NCI-H146 treated with DMSO at 0.1 percent for 48 hours (cell line): ENCODE measurements at regions not wholly inside any gene's neighbourhood (a gene's known extent, or its start where the extent isn't known, plus 50 kb on each side); places are given as distances from the start of the nearest gene placed in this dataset.
"Not testable (repeated sequence)": the region's sequence is repeated elsewhere in the genome, so short reads cannot be mapped to it uniquely, and the experiment has no call there.

ENCODE experiments used
- DNase-seq: peaks from one replicate; lab custom pipeline; 2025; ENCODE audit not compliant: unreplicated experiment; lab: John Stamatoyannopoulos, UW

DNA sequence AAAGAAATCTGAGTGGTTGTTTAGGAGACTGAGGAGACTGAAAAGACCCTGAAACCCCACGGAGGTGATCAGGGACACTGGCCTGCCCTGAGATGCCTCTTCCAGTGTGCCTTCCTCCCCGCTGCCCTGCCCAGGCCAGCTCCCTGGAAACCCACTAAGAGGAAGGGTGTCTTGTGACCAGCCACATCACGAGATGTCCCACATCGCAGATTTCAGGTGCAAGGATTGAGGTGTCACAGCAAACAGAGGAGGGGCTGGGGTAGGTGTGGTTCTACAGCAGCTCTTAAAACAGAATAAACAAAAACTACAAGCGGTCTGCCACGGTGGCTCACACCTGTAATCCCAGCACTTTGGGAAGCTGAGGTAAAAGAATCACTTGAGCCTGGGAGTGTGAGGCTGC lies 184.3 kb upstream of the C14orf180 start:
- DNase-seq = no peak

DNA sequence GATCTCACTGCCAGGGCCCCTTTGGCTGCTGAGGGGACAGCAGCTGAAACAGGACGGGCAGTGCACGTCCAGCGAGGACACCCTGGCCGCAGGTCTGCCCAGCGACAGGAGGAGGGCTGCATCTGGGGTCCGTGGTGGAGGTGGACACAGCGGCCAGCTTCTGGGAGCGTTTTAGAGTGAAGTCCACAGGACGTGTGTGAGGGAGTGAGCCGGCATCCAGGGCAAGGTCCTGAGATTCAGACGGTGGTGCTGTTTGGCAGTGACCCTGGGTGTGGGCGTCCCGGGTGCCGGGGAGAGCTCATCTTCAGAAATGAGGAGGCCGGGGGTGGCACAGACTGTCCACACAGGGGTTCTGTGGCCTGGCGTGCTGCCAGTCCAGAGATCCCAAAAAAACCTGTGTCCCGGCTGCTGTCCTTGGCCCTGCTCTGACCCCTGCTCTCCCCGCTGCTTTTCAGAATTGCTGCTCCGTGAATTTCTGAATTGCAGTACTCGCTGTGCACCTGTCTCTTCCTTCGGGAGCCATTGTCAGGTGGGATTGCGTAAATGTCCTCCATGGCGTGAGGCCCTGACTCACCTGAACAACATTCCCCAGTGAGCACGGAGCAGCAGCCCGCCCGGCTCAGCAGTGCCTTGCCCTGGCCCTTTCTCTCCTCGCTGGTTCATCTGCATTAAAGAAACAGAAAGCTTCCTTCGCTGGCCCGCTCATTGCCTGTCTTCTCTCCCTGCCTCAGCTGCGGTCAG lies 183.5 kb upstream of the C14orf180 start:
- no peak for DNase-seq

DNA sequence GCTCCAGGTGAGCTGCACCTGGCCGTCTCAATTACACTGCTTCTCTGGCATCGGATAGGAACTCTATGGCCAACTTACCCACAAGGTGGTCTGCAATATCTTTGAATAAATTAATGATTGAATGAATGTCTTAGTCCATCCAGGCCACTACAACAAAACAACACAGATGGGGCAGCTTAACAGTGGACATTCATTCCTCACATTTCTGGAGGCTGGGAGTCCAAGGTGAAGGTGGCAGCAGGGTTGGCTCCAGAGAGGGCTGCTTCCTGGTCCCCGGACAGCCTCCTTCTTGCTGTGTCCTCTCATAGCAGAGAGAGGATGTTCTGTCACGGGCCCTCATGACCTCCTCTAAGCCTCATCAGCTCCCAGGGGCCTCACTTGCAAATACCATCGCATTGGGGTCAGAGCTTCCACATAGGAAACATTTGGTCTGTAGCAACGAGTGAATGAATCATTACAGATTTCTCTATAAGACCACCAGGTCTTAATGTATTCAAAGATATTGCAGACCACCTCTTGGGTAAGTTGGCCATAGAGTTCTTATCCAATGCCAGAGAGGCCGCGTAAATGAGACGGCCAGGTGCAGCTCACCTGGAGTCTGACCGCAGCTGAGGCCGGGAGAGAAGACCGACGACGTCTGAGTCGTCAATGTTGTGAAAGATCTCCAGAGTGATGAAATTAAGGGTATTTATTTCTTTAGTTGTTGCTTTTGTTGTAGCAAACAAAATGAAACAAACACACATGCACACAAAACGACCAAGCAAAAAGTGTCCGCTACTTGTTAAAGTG lies 182.7 kb upstream of the C14orf180 start:
- no peak for DNase-seq

DNA sequence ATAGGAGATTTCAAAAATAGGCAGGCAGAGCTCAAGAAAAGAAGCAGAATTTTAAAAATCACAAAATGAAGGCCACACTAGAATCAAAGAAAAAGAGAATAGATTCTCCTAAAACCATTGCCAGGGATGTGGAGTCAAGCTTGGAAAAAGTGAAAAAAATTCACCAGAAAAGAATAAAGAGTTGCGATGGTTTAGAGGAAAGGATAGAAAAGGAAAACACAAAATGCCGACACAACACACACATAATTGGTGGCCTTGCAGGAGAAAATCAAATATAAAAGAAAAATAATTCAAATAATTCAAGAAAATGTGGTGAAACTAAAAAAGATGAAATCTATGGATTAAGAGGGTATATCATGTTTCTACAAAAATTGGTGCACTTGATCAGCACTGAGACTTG lies 181.6 kb upstream of the C14orf180 start:
- no peak for DNase-seq

DNA sequence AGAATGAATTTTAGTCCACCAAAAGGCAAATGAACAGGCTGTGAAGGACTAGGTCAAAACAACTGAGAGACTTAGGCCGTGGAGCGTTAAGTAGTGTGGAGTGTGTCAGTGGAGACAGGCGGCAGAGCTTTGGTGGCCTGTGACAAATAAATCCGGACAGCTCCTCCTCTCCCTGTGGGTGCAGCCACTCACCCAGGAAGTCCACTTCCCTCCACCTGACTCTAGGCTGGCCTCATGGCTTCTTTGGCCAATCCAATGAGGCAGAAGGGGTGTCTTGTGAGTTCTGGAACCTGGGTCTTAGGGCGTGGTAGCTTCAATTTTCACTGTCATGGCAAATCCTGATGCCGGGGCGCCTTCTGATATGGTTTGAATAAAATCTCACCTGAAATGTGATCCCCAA lies 180.9 kb upstream of the C14orf180 start:
- DNase-seq = no peak

DNA sequence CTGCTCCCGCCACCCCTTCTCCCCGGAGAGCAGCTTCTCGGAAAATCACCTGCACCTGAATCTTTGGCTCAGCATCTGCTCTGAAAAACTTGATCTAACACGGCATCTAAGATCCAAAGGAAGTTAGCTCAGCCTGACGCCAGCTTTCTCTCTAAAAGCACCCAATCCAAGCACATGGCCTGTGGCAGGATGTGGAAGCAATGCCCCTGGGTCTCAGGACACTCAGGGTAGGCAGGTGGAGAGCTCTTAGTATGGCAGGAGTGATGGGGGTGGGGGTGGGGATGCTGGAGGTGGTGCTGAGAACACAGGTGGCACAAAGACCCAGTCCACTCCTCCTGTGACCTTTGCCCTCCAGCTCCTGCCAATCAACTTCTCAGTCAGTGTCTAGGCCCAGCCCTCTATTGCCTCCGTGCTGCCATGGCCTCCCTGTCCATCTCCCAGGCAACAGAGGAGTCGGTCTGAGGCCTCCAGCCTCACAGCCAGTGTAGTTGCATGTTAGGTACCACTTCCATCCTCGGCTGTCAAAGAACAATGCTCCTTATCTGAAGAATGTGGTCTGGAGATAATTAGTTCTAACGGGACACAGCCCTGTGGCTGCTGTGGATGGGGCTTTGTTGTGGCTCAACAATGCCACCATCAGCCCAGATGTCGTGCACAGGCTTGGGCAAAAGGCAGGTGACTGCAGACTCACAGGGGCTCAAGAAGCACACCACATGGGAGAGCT lies 180.0 kb upstream of the C14orf180 start:
- DNase-seq = no peak

DNA sequence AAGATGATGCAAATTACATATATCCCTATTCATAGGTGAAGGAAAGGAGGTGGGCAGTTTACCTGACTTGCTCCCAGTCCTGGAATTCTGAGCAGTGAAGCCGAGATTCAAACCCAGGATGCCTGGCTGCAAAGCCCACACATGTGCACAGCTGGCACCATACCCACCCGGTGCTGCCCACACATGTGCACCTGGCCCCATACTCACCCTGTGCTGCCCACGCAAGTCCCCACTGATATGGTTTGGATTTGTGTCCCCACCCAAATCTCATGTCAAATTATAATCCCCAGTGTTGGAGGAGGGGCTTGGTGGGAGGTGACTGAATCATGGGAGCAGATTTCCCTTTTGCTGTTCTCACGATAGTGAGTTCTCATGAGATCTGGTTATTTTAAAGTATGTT lies 179.2 kb upstream of the C14orf180 start:
- DNase-seq = no peak

DNA sequence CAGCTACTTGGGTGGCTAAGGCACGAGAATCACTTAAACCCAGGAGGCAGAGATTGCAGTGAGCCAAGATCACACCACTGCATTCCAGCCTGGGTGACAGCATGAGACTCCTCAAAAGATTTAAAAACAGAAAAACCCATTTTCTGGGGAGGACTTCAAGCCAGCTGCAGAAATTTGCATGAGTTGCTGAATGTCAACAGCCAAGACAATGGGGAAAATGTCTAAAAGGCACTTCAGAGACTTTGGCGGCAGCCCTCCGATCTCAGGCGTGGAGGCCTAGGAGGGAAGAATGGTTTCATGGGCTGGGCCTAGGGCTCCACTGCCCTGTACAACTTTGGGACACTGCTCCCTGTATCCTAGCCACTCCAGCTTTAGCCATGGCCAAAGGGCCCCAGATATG lies 177.8 kb upstream of the C14orf180 start:
- DNase-seq = no peak

DNA sequence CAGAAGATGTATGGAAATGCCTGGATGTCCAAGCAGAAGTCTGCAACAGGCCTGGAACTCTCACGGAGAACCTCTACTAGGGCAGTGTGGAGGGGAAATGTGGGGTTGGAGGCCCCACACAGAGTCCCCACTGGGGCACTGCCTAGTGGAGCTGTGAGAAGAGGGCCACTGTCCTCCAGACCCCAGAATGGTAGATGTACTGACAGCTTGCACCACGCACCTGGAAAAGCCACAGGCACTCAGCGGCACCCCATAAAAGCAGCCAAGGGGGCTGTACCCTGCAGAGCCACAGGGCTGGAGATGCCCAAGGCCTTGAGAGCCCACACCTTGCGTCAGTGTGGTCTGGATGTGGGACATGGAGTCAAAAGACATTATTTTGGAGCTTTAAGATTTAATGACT lies 177.3 kb upstream of the C14orf180 start:
- not testable (repeated sequence) for DNase-seq

DNA sequence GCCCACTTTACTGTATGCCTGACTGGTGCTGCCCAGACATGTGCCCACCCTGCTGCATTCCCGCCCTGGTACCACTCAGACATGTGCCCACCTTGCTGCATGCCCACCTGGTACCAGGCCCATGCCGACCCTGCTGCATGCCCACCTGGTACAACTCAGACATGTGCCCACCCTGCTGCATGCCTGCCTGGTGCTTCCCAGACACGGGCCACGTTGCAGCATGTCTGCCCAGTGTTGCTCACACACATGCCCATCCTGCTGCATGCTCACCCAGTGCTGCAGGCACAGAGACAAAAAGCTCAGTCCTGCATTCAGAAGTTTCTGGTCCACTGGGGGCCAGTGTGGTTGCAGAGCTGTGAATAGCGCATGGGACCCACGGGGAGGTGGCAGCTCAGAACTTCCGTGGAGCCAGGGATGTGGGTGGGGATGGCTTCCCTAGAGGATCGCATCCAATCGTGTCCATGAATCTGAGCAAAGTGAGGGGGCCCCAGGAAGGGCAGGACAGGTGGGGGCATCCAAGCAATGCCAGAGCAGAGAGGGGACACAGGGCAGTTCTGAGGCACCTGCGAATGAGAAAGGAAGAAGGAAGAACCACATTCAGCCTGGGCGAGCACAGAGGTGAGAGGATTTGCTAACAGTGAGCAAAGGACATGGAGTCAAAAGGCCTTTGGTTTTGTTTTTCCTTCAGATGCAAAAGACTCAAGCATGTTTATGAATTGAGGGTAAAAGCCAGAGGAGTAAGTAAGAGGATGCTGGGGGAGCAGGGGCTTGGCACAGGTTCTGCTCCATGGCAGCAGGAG lies 175.9 kb upstream of the C14orf180 start:
- DNase-seq = no peak

DNA sequence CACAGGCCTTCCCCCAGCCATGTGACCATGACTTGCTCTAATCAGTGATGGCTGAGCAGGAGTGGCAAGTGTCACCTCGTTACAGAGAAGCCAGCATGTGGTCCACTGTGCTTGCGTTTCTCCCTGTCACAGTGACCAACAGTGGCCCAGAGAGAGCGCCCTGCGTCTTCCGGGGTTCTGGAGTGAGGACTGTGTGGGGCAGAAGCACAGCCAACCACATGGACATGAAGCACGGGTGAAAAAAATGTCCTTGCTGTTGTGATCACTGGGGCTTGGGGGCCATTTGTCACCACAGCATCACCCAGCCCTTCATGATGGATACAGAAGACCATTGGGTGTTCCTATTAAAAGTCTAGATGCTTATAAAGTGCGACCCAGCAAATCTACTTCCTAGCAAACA lies 174.6 kb upstream of the C14orf180 start:
- no peak for DNase-seq

DNA sequence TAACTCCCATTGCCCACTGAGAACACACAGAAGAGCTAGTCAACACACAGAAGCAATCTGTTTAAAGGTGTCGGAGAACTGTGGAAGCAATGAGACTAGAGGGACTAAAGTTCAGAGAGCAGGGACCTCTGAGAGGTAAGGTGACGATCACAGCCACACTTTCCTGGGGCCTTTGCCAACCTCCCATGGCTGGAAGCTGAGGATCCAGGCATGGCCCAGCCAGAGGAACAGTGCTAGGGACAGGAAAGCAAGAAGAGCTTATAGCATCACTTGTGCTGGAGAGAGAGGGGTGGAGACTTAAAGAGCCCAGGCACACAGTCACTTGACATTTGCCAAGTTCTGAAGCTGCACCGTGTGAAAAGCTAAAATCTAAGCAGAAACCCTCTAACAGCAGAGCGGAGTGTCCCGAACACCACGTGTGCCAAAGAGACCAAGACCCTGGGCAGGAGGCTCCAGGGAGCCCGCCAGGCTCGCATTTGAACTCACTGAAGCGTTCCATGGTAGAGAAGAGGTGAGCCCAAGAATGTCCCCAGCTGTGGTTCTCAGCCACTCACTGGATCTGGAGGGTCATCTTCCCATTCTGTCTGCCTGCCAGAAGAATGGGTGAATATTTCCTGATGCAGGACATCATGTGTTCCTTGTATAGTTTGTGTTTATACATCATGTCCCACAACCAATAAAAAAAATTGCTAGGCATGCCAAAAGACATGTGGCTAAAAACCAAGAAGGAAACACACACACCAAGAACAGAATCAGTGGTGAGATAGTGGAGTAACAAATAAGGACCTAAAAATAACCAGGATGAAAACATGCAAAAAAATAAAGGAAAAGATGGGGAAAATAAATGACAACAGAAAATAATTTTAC lies 174.0 kb upstream of the C14orf180 start:
- no peak for DNase-seq

DNA sequence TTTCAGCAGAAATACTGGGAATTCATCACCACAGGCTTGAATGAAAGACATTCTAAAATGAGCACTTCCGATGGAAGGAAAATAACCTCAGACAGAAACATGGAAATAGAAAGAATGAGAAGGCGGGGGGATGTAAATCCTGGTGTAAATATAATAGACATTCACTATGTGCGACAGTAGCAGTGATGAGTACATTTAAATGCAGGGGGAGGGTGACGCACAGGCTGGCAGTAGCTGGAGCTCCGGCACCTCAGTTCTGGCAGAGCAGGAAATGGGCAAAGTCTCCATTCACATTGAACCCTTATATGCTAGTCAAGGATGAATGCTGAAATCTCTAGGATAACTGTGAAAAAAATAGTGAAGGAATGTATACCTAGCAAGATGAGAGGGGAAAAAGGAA lies 172.7 kb upstream of the C14orf180 start:
- DNase-seq = no peak

DNA sequence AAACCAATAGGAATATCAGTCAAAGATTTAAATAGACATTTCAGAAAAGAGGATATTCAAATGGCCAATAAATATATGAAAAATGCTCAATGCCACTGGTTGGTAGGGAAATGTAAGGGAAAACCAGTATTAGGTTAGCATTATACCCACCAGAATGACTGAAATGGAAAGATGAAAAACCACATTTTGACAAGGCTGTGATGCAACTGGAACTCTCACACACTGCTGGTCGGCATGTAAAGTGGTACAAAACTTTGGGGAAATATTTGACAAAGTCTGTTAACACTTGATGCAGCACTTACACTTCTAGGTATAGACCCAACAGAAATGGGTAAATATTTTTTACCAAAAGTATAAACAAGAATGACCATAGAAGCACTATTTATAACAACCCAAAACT lies 163.2 kb upstream of the C14orf180 start:
- DNase-seq = no peak

DNA sequence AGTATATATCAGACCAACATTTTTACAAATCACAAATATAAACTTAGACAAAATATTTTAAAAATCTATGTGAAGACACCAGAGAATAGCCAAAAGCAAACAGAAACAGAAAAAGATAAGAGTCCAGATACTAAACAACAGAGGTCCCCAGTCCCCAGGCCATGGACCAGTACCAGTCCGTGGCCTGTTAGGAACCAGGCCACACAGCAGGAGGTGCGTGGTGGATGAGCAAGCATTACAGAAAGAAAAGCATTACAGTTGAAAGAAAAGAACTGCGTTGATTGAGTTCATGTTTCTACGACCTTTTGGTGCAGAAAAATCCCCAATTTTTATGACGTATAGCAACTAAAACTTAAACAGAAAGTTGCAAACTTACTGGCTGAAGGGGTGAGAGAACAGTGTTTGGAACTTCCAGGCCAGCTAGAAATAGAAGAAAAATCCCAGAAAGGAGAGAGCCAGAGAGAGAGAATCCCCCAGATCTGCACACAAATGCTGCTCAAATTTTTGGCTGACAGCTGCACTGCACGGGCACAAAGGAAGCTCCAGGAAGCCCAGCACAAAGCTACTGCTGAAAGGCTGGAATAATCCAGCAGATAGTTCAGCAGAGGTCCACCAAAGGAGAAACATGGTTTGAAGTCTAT lies 159.6 kb upstream of the C14orf180 start:
- DNase-seq = no peak

DNA sequence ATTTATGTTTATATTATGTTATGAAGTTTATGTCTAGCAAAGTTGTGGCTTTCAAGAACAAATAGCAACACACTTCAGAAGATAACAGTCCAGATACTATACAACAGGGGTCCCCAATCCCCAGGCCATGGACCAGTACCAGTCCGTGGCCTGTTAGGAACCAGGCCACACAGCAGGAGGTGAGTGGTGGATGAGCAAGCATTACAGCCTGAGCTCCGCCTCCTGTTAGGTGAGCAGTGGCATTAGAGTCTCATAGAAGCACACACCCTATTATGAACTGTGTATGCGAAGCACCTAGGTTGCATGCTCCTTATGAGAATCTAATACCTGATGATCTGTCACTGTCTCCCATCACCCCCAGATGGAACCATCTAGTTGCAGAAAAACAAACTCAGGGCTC lies 159.0 kb upstream of the C14orf180 start:
- DNase-seq = not testable (repeated sequence)

DNA sequence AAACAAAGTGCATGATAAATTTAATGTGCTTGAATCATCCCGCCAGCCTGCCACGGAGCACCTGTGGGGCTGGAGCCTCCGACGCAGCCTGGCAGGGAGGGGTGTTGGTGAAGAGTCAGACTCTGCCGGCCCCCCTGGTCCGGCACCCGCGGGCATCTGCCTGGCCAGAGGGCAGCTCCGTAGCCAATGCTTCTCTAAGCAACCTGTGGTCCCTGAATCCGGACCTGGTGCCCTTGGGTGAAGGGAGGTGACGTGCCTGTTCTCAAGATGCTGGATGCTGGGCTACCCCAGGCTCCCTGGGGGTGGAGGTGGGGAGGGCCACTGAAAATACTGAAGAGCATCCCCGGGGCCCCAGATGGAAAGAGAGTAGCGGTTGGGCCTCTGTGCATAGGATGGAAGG lies 158.6 kb upstream of the C14orf180 start:
- no peak for DNase-seq

DNA sequence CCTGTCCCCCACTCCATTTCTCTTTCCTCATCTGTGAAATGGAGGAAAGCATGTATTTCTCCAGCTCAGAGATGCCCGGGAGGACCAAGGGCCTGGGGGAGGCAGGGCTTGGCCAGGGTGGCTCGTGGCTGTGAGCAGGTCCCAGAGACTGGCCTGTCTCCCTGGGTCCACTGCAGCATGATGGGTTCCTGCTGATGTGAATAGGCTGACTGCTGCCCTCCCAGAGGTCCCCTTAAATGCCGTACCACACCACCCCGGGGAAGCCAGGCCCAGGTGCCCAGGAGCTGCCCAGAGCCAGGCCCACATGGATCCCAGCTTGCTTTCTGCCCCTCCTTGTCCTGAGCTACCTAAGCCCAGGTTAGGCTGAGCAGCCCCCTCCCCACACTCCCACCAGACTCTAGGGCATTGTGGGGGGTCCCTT lies 158.2 kb upstream of the C14orf180 start:
- no peak for DNase-seq

DNA sequence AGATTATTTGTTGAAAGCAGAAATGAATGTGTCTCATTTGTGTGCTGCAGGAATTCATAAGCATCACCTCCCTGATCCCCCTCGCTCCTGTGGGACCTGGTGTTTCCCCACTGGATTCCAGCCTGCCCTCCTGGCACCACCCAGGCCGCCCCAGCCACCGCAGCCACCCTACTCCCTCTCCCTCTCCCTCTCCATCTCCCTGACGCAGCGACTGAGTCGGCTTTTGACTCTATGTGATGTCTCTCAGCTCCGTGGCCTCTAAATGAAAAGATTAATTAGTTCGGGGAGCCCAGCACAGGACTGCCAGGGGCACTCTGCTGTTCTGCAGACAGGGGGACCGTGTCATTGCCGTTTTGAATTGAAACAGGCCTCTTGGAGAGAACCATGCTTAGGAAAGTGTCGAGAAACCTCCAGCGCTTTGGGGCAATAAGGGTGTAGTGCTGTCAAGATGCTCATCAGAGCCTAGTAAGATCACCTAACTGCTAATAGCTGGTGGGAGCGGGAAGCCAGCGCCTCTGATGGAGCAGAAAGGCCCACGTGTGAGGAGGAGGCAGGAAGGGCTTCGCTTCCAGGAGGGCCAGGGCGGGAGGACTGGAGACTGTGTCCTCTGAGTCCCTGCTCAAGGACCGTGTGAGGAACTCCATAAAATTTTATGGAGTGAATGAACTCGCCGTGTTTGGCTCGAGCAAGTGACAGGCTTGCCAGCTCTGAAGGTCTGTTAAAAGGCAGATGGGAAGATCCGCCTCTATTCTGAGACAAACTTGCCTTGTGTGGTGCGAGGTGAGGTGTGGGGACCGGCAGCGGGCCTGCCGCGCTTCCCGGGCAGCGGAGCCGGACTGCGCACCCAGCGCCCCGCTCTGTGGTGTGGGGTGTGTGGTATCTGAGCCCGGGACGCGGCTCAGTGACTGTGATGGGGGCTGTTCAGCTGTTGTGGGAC lies 157.4 kb upstream of the C14orf180 start:
- no peak for DNase-seq
